HFF-Myc (cell line): ENCODE measurements at regions not wholly inside any gene's neighbourhood (a gene's known extent, or its start where the extent isn't known, plus 50 kb on each side); places are given as distances from the start of the nearest gene placed in this dataset.

ENCODE experiments used
- DNase-seq: peaks from one replicate; pipeline ENCODE4 v3.0.0-alpha.2; 2011; ENCODE audit warnings: low read depth; ENCODE audit errors: extremely low read depth
- H3K4me3 ChIP-seq: replicated peaks from 2 replicates; pipeline ENCODE4 v1.5.1; 2011; ENCODE audit warnings: low read depth, mild to moderate bottlenecking, control low read depth, low read length
- TF ChIP-seq, protein P1 (sequence below): IDR thresholded peaks from 2 replicates; pipeline ENCODE4 v1.5.1; 2012; ENCODE audit warnings: mild to moderate bottlenecking, low read depth, low read length, control low read depth; ENCODE audit errors: missing control alignments

DNA sequence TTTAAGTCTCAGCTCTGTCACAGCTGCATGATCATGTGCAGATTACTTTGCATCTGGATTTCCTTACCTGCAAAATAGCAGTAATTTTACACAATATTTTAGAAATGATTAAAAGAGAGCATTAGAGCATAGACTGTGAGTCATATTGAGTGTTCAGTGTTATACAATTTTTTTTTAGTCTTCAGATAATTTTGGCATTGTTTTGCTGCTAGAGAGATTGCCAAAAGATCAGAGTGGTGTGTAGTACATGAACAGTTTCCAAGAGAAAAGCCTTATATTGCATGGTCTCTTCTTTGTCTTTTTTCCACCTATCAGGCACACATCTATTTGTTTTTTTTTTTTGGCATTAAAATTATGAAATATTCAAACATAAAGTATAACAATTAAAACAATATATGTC lies 209.6 kb upstream of the TLL1 start:
- no peak for DNase-seq
- H3K4me3 ChIP-seq: no peak overlapping the region
- TF ChIP-seq, protein P1, sequence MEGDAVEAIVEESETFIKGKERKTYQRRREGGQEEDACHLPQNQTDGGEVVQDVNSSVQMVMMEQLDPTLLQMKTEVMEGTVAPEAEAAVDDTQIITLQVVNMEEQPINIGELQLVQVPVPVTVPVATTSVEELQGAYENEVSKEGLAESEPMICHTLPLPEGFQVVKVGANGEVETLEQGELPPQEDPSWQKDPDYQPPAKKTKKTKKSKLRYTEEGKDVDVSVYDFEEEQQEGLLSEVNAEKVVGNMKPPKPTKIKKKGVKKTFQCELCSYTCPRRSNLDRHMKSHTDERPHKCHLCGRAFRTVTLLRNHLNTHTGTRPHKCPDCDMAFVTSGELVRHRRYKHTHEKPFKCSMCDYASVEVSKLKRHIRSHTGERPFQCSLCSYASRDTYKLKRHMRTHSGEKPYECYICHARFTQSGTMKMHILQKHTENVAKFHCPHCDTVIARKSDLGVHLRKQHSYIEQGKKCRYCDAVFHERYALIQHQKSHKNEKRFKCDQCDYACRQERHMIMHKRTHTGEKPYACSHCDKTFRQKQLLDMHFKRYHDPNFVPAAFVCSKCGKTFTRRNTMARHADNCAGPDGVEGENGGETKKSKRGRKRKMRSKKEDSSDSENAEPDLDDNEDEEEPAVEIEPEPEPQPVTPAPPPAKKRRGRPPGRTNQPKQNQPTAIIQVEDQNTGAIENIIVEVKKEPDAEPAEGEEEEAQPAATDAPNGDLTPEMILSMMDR: no peak

DNA sequence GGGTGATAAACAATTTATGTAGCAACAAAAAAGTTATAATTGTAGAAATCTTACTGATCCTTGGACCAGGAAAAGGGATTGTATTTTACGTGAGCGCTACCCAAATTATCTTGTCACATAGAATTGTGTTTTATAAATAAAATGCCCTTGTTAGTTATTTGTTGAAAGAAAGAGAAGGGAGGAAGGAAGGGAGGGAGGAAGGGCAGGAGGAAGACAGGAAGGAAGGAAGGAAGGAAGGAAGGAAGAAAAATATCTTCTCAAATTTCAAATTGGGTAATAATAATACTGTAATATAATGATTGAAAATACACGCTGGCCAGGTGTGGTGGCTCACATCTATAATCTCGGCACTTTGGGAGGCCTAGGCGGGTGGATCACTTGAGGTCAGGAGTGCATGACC lies 206.2 kb upstream of the TLL1 start:
- TF ChIP-seq, protein P1: no peak
- no peak for DNase-seq
- no peak overlapping the region for H3K4me3 ChIP-seq

DNA sequence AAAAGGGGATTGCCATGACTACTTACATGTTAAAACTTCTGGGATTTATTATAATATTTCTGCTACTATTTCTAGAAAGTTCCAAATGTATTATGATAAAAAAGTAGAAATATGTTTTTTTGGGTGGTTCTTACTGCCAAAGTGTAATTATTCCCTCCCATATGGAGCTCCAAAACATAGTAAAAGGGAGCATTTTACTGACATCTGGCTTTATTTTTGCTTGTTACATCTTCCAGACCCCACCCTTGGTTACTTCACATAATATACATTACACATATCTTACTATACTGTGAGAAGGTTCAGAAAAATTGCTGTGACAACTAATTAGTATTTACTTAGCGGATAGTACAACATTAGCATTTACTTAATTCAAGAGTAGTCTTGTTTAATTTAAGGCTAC lies 205.1 kb upstream of the TLL1 start:
- no peak overlapping the region for H3K4me3 ChIP-seq
- TF ChIP-seq, protein P1: no peak
- DNase-seq: no peak

DNA sequence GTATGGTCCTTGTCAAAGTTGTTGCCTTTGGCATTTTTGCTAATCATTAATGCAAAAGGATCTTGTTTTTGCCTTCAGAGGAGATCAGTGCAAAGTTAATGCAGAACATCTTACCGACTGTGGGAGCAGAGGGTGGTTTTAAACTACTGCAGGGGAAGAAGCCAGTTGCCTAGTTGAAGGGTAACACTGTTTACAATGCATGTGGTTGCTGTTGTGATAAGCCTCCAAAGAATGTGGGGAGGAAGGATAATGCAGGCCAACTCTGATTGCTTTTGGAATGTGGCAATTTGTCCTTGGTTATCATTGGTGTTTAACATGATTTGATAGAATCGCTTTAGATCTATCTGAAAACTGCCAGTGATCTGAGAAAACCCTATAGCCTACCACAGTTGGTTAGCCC lies 204.3 kb upstream of the TLL1 start:
- TF ChIP-seq, protein P1: no peak
- DNase-seq: no peak
- H3K4me3 ChIP-seq: no peak overlapping the region

DNA sequence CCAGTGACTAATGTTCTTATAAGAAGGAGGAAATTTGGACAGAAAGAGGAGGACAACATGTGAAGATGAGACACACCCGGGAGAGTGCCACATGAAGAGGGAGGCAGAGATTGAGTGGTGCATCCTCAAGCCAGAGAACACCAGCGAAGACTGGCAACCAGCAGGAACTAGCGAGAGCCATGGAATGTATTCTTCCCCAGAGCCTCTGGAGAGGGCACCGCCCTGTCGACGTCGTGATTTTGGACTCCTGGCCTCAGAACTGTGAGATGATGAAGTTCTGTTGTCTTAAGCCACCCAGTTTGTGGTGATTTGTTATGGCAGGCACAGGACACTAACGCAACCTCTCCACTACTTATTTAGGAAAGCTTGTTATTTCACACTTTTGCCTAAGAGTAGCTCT lies 196.0 kb upstream of the TLL1 start:
- no peak for DNase-seq
- TF ChIP-seq, protein P1: no peak
- H3K4me3 ChIP-seq: no peak overlapping the region

DNA sequence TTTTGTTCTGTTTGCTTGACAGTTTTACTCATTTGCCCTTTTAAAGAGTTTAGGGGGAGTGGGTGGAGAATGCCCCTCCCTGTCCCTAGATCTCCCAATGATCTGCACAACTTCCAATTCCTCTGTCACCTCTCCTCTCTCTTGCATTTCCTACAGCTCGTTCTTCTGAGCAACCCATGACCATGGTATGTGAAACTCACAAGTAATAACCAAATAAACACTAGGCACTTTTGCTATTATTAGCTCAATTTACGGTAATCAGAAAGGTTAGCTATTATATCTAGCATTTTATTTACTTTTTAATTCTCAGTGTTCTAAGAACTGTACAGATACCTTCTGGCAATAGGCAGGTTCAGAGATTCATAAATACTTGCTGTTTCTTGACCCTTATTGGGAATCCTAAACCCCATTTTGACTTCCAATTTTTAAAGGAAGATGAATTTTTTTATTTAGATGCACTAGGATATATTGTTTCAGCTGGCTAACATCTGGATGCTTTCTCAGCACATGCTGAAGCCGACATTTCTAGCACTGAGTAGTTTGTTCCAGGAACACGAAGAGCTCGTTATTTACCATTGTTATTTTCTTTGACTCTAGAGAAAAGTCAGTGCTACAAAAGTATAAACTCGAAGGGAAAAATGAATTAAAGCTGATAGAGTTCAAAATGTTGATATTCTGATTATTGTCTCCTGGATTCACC lies 194.7 kb upstream of the TLL1 start:
- TF ChIP-seq, protein P1: no peak
- no peak for DNase-seq
- H3K4me3 ChIP-seq: no peak overlapping the region

DNA sequence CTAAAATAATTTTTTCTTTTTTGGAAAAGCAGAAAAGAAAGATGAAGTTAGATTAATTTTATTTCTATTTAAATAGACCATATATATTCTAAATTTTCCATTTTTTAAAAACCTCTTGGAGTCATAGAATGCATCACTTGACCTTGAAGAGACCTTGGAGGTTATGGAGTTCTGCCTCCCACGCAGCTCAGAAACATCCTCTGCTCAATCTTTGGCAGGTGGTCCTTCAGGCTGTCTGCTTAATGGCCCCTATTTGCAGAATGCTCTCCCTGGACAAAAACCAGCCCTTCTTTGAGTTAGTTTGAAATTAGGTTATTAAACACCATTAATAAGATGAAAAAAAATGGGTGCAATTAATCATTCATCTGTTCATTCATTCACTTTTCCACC lies 194.1 kb upstream of the TLL1 start:
- no peak overlapping the region for H3K4me3 ChIP-seq
- DNase-seq: no peak
- TF ChIP-seq, protein P1: no peak
